GM18907 (cell line): ENCODE measurements at regions not wholly inside any gene's neighbourhood (a gene's known extent, or its start where the extent isn't known, plus 50 kb on each side); places are given as distances from the start of the nearest gene placed in this dataset.

Experiments
- ATAC-seq: cut with Tn5 transposase; IDR thresholded peaks from one replicate; pipeline ENCODE4 v1.9.1; 2021; ENCODE audit warnings: mild to moderate bottlenecking, moderate library complexity; ENCODE audit not compliant: unreplicated experiment

- ATAC-seq: no peak
Observed at GRCh38 chr18:8499810-8500675, 109.2 kb upstream of the RAB12 start.

DNA sequence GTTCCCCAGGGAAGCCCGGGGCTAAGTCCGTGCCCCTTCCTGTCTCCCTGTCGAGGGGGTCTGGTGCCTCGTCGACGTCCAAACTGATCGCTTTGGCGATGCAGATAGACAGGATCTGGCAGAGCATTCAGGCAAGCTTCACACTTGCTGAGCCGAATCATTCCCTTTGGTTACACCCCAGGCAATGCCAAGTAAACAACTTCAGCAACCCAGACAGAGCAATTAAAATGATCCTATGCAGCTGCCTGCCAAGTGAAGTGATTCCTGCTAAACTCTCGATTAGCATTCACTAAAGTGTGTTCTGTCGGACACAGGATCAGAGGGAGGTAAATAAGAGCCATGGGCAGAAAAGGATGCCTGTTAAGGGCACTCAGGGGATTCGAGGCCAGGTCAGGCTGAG, 108.2 kb upstream of the RAB12 start:
- no peak for ATAC-seq

- ATAC-seq: no peak
Observed at GRCh38 chr18:8503248-8503647, 106.0 kb upstream of the RAB12 start.

DNA sequence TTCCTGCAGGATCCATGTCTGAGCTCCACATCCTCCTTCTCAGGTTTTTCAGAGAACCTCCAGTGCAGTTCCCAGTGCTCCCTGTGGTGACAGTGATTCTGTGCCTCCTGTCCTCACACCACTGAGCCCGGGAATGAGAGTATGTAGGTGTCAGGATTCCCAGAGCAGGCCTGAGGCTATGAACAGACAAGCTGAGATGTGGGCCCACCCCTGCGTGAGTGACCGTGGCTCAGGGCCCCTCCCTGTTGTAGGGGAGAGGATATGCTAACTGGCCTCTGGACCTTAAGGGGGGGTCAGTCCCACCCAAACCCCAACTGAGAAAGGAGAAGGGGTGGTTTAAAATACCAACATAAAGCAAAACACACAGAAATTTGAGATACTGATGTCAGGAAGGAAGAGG, 104.8 kb upstream of the RAB12 start:
- no peak for ATAC-seq

GRCh38 chr18:8504880-8505435, 104.3 kb upstream of the RAB12 start:
- no peak for ATAC-seq

GRCh38 chr18:8506251-8507049, 102.8 kb upstream of the RAB12 start:
- ATAC-seq: no peak

DNA sequence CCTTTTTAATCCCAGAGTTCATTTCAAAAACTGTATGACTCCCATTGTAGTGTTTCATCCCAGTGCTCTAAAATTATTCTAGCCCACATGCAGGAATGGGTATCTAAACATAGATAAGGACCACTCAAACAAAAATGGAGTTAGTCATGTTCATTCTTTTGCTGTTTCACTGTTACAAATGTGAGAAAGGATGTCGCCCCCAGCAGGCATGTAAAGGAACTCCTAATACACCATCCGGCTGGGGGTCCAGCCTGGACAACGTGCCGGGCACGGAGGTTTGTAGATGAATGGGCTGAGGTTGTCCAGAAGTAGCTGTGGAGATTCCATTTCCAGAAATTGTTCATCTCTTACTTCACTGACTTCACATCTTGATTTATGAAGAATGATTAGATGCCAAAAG, 101.9 kb upstream of the RAB12 start:
- no peak for ATAC-seq

GRCh38 chr18:8507915-8508705, 101.1 kb upstream of the RAB12 start:
- ATAC-seq: no peak

- no peak for ATAC-seq
Observed at GRCh38 chr18:8513249-8513648, 96.0 kb upstream of the RAB12 start.

DNA sequence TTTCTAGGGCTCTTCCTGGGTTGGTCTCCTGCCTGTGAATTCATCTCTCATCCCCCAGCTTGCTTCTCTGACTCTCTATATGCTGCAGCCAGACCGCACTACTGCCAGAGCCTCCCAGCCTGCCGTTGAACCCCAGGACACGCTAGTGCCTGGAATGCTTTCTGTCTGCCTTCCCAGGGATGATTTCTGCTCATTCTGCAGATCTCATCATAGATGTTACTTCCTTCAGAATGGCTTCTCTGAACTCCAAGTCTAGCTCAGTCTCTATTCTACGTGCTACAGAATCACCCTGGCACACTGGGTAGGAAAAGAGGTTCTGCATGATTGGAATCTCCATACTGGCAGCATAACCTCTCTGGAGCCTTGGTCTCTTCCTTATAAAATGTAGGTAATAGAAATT, 94.8 kb upstream of the RAB12 start:
- ATAC-seq: no peak

GRCh38 chr18:8515142-8515865, 93.9 kb upstream of the RAB12 start:
- ATAC-seq: no peak

- no peak for ATAC-seq
Observed at GRCh38 chr18:8516371-8517250, 92.6 kb upstream of the RAB12 start.

- no peak for ATAC-seq
Observed at GRCh38 chr18:8517276-8517675, 92.0 kb upstream of the RAB12 start.

- no peak for ATAC-seq
Observed at GRCh38 chr18:8519102-8519501, 90.1 kb upstream of the RAB12 start.

- ATAC-seq: no peak
Observed at GRCh38 chr18:8520266-8520665, 89.0 kb upstream of the RAB12 start.

DNA sequence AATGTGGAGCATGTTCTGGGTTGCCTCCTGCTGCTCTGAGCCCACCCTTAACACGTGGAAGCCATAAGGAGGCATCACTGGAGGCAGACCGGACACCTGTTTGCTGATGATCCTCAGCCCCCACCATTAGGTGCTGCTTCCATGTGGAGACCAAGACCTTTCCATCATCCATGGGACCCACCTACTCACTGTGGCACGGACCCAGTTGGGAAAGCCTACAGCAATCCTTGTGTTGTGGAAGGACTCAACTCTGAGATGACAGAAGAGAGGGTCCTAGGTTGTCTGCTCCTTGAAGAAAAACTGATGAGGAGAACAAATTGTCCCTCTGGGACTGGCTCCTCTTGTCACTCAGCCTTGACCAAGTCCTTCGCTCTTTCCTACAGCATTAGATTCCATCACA, 86.5 kb upstream of the RAB12 start:
- ATAC-seq: no peak

DNA sequence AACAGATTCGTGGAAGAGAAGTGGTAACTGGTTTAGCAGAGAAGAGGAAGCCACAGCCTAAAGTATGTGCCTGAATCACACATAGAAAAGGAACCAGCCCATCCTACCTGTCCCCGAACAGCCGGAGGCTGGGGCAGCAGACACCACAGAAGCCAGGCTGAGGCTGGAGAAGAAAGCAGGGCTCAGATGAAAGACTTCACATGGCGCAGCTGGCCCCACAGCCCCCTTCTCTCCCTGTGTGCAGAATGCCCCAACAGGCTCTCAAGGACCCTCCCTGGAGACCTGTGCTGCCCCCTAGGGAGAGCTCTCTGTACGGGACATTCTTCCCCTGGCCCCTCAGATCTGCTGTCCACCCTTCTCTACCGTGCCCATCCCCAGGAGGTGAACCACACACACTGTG, 83.5 kb upstream of the RAB12 start:
- ATAC-seq: no peak

- ATAC-seq: no peak
Observed at GRCh38 chr18:8526332-8526731, 82.9 kb upstream of the RAB12 start.

DNA sequence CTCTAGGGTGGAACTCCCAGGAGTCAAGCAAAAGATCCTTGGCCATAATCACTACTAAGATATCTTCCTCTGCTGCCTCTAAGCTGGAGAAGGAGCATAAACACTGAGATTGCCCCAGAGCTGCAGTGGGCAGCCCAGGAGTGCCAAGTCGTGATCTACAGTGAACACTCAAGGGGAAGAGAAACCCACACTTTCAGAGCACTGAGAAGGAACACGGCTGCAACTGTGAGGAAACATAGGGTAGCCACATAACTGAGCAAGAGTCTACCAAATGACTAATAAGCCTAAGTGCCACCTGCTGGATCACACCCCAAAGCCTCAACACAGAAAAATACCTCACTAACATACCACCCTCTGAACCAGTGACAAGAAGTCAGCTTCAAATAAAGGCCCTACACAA, 79.6 kb upstream of the RAB12 start:
- no peak for ATAC-seq
